Glutamatergic neuron (in vitro differentiated cells): ENCODE measurements at regions not wholly inside any gene's neighbourhood (a gene's known extent, or its start where the extent isn't known, plus 50 kb on each side); places are given as distances from the start of the nearest gene placed in this dataset.
"Not testable (repeated sequence)": the region's sequence is repeated elsewhere in the genome, so short reads cannot be mapped to it uniquely, and the experiment has no call there.

Experiments
- DNase-seq: peaks from one replicate; pipeline ENCODE4 v3.0.0; 2022
- H3K27ac Mint-ChIP-seq: one replicate; pipeline ENCODE4 v1.8.0; 2020; ENCODE audit warnings: mild to moderate bottlenecking, mixed read lengths, inconsistent platforms; ENCODE audit not compliant: unreplicated experiment
- H3K27me3 Mint-ChIP-seq: one replicate; pipeline ENCODE4 v1.8.0; 2020; ENCODE audit warnings: mild to moderate bottlenecking, moderate library complexity, mixed read lengths, inconsistent platforms; ENCODE audit not compliant: unreplicated experiment
- H3K36me3 Mint-ChIP-seq: one replicate; pipeline ENCODE4 v1.8.0; 2020; ENCODE audit warnings: mild to moderate bottlenecking, mixed read lengths, inconsistent platforms; ENCODE audit not compliant: unreplicated experiment
- H3K4me1 Mint-ChIP-seq: one replicate; pipeline ENCODE4 v1.8.0; 2020; ENCODE audit warnings: mild to moderate bottlenecking, low read depth, mixed read lengths, inconsistent platforms; ENCODE audit not compliant: unreplicated experiment
- H3K4me3 Mint-ChIP-seq: one replicate; pipeline ENCODE4 v1.8.0; 2020; ENCODE audit warnings: mild to moderate bottlenecking, mixed read lengths, inconsistent platforms; ENCODE audit not compliant: unreplicated experiment
- H3K9me3 Mint-ChIP-seq: one replicate; pipeline ENCODE4 v1.8.0; 2020; ENCODE audit warnings: mild to moderate bottlenecking, moderate library complexity, mixed read lengths, inconsistent platforms; ENCODE audit not compliant: unreplicated experiment
- TF ChIP-seq, protein P1 (sequence below): fragments of 200-600 bp; sonication (generic); IDR thresholded peaks from one replicate; pipeline ENCODE4 v1.5.0; 2021; ENCODE audit not compliant: partially characterized antibody, unreplicated experiment

DNA sequence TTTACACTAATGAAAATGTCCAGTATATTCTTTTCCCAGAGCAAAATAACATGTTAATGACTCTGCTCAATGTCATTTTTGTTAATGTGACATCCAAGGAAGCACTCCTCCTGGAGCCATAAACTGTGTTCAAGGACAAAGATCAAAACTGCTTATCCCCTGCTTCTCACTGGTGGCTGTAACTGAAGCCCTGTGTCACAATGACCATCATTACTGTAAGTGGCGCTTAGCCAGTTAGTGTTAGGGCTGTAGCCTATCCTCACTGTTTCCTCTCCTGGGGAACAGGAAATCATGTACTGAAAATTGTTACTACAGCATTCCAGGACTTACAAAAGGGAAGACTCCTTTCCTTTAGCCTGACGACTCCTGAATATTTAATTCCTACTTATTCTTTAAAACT is 71.7 kb upstream of the COX7C start:
- no peak for DNase-seq
- no peak overlapping the region for H3K4me3 Mint-ChIP-seq
- no peaks in the 10 kb centered on the region for H3K9me3 Mint-ChIP-seq

DNA sequence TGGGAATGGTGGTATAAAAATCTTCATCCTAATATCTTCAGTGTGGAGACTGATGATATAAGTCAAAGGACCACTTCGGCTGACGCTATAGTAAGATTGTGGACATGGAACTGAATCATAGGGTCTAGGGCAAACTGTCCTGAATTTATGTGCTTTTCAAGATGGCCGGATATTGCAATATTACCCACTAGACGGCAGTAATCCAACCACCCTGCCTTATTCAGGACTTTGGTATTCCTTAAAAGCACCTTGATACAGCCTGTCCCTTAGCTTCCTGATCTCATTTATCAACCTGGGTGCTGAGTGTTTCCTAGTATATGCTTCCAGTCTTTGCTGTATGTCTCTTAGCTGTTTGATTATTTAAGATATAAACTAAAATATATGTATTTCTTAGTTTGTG is 71.2 kb upstream of the COX7C start:
- DNase-seq = no peak
- H3K4me3 Mint-ChIP-seq = no peak overlapping the region
- no peaks in the 10 kb centered on the region for H3K36me3 Mint-ChIP-seq
- no peaks in the 10 kb centered on the region for H3K27me3 Mint-ChIP-seq
- no peaks in the 10 kb centered on the region for H3K4me1 Mint-ChIP-seq
- no peaks in the 10 kb centered on the region for H3K9me3 Mint-ChIP-seq
- no peak overlapping the region for H3K27ac Mint-ChIP-seq
- TF ChIP-seq, protein P1, sequence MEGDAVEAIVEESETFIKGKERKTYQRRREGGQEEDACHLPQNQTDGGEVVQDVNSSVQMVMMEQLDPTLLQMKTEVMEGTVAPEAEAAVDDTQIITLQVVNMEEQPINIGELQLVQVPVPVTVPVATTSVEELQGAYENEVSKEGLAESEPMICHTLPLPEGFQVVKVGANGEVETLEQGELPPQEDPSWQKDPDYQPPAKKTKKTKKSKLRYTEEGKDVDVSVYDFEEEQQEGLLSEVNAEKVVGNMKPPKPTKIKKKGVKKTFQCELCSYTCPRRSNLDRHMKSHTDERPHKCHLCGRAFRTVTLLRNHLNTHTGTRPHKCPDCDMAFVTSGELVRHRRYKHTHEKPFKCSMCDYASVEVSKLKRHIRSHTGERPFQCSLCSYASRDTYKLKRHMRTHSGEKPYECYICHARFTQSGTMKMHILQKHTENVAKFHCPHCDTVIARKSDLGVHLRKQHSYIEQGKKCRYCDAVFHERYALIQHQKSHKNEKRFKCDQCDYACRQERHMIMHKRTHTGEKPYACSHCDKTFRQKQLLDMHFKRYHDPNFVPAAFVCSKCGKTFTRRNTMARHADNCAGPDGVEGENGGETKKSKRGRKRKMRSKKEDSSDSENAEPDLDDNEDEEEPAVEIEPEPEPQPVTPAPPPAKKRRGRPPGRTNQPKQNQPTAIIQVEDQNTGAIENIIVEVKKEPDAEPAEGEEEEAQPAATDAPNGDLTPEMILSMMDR = no peak

More for the DNA sequence above, 71.7 kb upstream of the COX7C start:
- H3K36me3 Mint-ChIP-seq = no peaks in the 10 kb centered on the region
- no peaks in the 10 kb centered on the region for H3K27me3 Mint-ChIP-seq
- no peaks in the 10 kb centered on the region for H3K4me1 Mint-ChIP-seq
- no peak overlapping the region for H3K27ac Mint-ChIP-seq
- TF ChIP-seq, protein P1 = no peak

DNA sequence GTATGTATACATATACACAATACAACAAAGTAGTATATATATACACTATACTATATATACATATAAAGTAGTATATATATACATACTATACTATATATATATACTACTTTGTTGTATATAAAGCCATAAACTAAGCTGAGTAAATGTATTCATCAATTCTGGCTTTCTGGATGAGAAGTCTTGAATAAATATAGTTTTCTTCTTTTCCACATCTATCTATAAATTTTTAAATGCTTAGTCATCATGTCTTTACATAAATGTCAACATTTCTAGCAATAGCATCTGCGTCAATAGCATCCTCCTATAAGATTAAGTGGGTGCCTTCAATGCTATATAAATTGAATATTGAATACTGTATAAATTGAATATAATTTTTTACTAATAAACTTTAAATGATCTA is 63.1 kb upstream of the COX7C start:
- H3K4me1 Mint-ChIP-seq = no peaks in the 10 kb centered on the region
- TF ChIP-seq, protein P1 = no peak
- H3K9me3 Mint-ChIP-seq = no peaks in the 10 kb centered on the region
- no peak for DNase-seq
- H3K36me3 Mint-ChIP-seq = no peaks in the 10 kb centered on the region
- no peak overlapping the region for H3K27ac Mint-ChIP-seq
- H3K4me3 Mint-ChIP-seq = no peak overlapping the region
- H3K27me3 Mint-ChIP-seq = no peaks in the 10 kb centered on the region

DNA sequence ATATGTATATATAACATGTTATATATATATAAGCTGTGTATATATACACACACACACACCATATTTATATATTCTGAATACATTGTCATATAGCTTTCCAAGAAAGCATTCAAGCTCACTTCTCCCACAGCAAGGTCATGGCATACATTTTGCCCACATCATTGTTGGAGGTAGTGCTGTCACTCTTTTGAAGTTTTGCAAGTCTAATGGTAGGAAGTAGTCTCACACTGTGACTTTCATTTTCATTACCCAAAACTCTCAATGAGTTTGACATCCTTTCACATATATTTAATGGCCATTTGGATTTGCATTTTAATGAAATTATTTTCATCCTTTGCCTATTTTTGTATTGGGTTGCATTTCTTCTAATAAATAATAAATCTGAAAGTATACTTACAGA is 59.8 kb upstream of the COX7C start:
- Mint-ChIP-seq H3K36me3 (no peaks in the 10 kb centered on the region), H3K4me3 (no peak overlapping the region), H3K9me3 (peaks cover 1% of the 10 kb centered on the region), H3K27ac (no peak overlapping the region), H3K27me3 (no peaks in the 10 kb centered on the region), H3K4me1 (no peaks in the 10 kb centered on the region)
- no peak for DNase-seq
- TF ChIP-seq, protein P1 = no peak

DNA sequence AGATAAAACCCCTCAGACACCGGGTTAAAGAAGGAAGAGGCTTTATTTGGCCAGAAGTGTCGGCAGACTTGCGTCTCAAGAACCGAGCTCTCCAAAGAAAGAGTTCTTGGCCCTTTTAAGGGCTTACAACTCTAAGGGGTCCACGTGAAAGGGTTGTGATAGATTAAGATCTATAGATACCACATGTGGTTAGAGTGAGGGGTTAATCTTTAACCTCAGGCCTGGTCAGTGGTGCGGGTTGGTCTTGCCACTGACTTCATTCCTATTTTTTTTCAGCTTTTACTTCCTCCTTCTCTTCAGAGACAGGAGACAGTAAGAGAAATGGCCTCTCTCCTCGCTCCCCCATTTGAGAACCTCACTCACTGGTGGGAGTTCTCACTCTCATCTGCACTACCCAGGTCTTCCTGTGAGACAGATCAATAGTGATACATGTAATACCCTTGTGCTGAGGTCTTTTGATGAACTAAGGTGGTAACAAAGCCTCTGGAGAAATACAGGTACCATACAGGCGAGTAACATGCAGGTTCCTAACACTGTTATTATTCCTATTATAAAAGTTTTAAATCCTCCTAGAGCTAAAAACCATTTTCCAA is 52.4 kb upstream of the COX7C start:
- DNase-seq = no peak
- peaks cover 5% of the 10 kb centered on the region for H3K36me3 Mint-ChIP-seq
- H3K9me3 Mint-ChIP-seq = peaks cover 2% of the 10 kb centered on the region
- H3K27me3 Mint-ChIP-seq = peaks cover 2% of the 10 kb centered on the region
- no peak overlapping the region for H3K4me3 Mint-ChIP-seq
- H3K4me1 Mint-ChIP-seq = no peaks in the 10 kb centered on the region
- no peak overlapping the region for H3K27ac Mint-ChIP-seq
- TF ChIP-seq, protein P1 = no peak

DNA sequence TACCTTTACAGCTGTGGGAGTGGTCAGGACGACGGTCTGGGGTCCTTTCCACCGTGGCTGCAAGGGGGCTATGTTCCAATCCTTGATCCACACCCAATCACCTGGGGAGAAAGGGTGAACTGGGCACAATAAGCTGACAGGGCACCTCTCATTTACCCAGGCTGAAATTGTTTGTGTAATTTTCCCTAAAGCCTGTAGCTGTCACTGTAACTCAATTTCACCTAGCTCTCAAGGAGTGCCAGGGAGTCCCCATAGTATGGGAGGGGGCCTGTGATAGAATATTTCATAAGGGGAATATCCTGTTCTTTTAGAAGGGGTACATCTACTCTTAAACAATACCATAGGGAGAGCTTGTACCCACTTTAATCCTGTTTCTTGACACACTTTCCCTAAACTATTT is 51.7 kb upstream of the COX7C start:
- H3K4me3 Mint-ChIP-seq, H3K4me1 Mint-ChIP-seq, H3K36me3 Mint-ChIP-seq, H3K9me3 Mint-ChIP-seq, H3K27ac Mint-ChIP-seq, H3K27me3 Mint-ChIP-seq, DNase-seq: not testable (repeated sequence)
